Panc1 (cell line): ENCODE measurements at regions not wholly inside any gene's neighbourhood (a gene's known extent, or its start where the extent isn't known, plus 50 kb on each side); places are given as distances from the start of the nearest gene placed in this dataset.

Experiments used
- CTCF ChIP-seq: fragments of 450-650 bp; IDR thresholded peaks from 2 replicates; pipeline ENCODE4 v1.5.1; 2017; ENCODE audit warnings: mild to moderate bottlenecking
- SIN3A ChIP-seq: IDR thresholded peaks from 2 replicates; pipeline ENCODE4 v1.6.1; 2012; ENCODE audit warnings: low read depth, mild to moderate bottlenecking, low read length, moderate library complexity, borderline replicate concordance; ENCODE audit not compliant: insufficient read depth

- TF ChIP-seq SIN3A, result no peak
- TF ChIP-seq CTCF, result no peak
Measured at GRCh38 chr3:82177774-82178173, 416.3 kb upstream of the GBE1 start.
